LNCaP clone FGC (cell line): ENCODE measurements at regions not wholly inside any gene's neighbourhood (a gene's known extent, or its start where the extent isn't known, plus 50 kb on each side); places are given as distances from the start of the nearest gene placed in this dataset.

Experiments
- DNase-seq: peaks from one replicate; pipeline ENCODE4 v3.0.0-alpha.2; 2011; ENCODE audit warnings: low read depth
- H3K4me3 ChIP-seq: 2 replicates; pipeline ENCODE4 v1.5.1; 2011; ENCODE audit warnings: mild to moderate bottlenecking, low read depth, low read length, control low read depth
- TF ChIP-seq, protein P1 (sequence below): IDR thresholded peaks from 2 replicates; pipeline ENCODE4 v1.5.1; 2012; ENCODE audit warnings: mild to moderate bottlenecking; ENCODE audit not compliant: control insufficient read depth, insufficient read depth; ENCODE audit errors: extremely low read depth

DNA sequence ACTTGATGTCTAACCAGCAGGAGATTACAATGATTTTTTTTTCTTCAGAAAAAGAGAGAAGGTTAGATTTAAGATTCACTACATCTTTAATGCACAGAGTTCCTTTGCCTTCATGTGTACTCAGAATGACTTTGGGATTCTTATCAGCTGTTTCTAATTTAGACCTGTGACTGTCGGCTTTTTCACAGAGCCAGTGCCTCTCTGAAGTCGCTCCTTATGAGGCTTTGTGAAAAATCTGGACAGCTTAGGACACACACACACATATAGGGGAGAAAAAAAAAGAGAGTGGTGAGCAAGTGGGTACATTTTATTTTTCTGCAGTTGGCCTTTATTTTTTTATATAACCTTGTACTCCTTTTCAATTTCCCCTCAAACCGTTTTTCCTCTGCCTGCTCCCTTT lies 893.1 kb upstream of the CELF4 start:
- TF ChIP-seq, protein P1, sequence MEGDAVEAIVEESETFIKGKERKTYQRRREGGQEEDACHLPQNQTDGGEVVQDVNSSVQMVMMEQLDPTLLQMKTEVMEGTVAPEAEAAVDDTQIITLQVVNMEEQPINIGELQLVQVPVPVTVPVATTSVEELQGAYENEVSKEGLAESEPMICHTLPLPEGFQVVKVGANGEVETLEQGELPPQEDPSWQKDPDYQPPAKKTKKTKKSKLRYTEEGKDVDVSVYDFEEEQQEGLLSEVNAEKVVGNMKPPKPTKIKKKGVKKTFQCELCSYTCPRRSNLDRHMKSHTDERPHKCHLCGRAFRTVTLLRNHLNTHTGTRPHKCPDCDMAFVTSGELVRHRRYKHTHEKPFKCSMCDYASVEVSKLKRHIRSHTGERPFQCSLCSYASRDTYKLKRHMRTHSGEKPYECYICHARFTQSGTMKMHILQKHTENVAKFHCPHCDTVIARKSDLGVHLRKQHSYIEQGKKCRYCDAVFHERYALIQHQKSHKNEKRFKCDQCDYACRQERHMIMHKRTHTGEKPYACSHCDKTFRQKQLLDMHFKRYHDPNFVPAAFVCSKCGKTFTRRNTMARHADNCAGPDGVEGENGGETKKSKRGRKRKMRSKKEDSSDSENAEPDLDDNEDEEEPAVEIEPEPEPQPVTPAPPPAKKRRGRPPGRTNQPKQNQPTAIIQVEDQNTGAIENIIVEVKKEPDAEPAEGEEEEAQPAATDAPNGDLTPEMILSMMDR: no peak
- no peak overlapping the region for H3K4me3 ChIP-seq
- no peak for DNase-seq

DNA sequence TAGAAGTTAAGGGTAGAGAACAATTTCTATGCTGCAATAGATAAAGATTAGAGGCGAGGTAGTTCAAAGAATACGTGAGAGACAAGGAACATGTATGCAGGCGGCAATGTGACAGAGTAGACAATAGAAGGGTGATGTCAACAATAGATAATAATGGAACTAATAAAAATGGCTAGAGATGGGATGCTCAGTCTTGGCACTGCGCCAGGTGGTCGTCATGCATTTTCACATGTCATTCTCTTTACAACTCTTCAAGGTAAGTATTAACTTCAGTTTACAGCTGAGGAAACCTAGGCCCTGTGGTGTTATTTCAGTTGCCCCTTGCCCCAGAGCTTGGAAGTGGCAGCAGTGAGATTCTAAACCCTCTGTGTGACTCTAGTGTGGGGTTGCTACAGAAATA lies 890.7 kb upstream of the CELF4 start:
- no peak for DNase-seq
- no peak overlapping the region for H3K4me3 ChIP-seq
- TF ChIP-seq, protein P1: no peak

DNA sequence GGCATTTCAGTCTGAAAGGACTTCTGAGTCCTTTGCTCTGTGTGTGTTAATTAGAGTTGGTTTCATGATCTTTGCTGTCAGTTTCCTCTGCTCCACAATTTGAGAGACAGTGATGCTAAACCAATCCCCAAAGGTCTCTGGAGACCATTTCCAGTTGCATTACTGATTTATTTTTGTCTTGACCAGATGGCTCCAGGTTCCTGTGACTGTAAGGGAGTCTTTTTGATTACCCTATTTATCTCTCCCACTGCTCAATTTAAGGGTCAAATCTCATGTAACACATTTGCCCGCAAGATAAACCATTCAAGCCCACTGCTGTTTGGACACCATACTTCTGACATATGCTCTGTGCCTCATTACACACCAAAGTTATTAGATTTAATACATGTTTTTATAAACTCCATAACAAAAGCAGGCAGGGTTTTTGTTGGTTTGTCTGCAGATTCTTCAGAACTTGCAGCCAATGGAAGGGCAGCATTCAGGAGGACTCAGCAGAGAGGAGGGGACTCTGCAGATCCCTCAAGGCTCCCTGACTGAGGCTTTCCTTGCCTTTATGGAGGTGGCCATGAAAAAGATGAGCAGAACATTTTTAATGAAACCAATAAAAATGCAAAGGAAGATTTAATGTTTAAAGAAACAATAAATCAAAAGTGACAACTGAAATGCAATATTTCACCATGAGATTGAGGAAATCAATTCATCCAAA lies 889.3 kb upstream of the CELF4 start:
- TF ChIP-seq, protein P1: no peak
- no peak for DNase-seq
- H3K4me3 ChIP-seq: no peak overlapping the region

DNA sequence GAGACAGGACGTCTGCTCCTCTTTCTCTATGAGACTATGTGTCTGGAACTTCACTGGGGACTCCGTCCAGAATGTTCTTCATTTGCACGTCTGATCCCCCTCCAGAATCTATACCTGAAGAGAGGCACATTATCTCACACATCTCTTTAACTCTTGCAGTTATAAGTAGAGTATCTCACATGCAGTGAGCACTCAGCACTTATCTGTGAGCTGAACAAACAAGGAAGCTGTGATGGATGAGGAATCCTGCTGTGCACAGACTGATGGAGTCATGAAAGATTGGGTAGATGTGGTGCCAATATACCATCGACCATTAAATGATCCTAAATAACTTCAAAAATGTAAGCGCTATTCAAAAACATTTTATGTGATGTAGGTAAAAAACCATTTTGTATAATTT lies 888.3 kb upstream of the CELF4 start:
- H3K4me3 ChIP-seq: no peak overlapping the region
- no peak for DNase-seq
- TF ChIP-seq, protein P1: no peak

DNA sequence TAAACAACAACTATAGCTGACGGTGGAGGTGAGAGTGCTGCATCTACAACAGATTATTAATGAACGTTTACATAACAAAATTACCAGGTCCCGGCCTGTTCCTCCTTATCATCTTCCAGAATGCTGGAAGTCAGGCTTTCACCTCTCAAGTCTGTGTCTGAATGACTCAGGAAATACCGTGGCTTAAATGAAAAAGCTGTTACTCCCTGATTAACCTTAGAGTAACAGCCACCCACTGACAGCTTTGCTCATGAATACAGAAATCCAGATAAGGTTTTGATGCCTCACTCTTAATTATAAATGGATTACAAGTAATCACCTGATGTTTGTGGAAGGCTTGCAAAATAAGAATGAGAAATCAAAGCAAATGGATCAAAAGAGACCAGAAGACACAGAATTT lies 885.3 kb upstream of the CELF4 start:
- no peak overlapping the region for H3K4me3 ChIP-seq
- TF ChIP-seq, protein P1: no peak
- DNase-seq: no peak

DNA sequence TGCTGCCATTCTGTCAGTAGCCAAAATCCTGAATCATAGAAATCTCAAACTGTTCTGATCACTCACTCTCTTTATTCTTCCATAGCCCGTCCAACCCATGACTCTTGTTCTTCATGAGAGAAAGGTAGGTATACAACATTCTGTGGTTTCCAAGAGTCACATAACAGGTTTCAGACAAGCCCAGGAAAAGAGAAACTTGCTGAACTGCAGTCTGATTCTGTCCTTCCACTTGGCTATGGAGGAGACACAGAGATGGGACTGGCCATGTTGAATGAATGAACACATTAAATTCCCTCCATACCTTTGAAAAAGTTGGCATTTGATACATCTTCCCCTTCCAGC lies 880.2 kb upstream of the CELF4 start:
- no peak overlapping the region for H3K4me3 ChIP-seq
- no peak for DNase-seq
- TF ChIP-seq, protein P1: no peak
